ENCODE measurements at regions not wholly inside any gene's neighbourhood (a gene's known extent, or its start where the extent isn't known, plus 50 kb on each side); places are given as distances from the start of the nearest gene placed in this dataset.

- no peak for DNase-seq
- Mint-ChIP-seq H3K4me1 (no peaks in the 10 kb centered on the region), H3K27me3 (ENCODE audit: low read depth, poor library complexity) (peaks cover 53% of the 10 kb centered on the region), H3K9me3 (no peaks in the 10 kb centered on the region), H3K27ac (no peak overlapping the region), H3K4me3 (no peak overlapping the region), H3K36me3 (ENCODE audit: low read depth) (no peaks in the 10 kb centered on the region)
- TF ChIP-seq CTCF (IDR thresholded peaks at IDR 0.05) = no peak
These were observed 216.1 kb upstream of the GRIK3 start for GRCh38 chr1:37250371-37250770.

GRCh38 chr1:37255136-37255795, 219.1 kb upstream of the ZC3H12A start:
- Mint-ChIP-seq H3K4me3 (no peak overlapping the region), H3K36me3 (ENCODE audit: low read depth) (no peaks in the 10 kb centered on the region), H3K9me3 (no peaks in the 10 kb centered on the region), H3K27me3 (ENCODE audit: low read depth, poor library complexity) (peaks cover 72% of the 10 kb centered on the region), H3K27ac (no peak overlapping the region), H3K4me1 (no peaks in the 10 kb centered on the region)
- peak; percentile 97 for DNase-seq
- no peak for TF ChIP-seq CTCF (IDR thresholded peaks at IDR 0.05)

GRCh38 chr1:37255868-37256267, 218.5 kb upstream of the ZC3H12A start:
- no peak overlapping the region for H3K27ac Mint-ChIP-seq
- H3K4me3 Mint-ChIP-seq = no peak overlapping the region
- H3K27me3 Mint-ChIP-seq (ENCODE audit: low read depth, poor library complexity) = peaks cover 75% of the 10 kb centered on the region
- TF ChIP-seq CTCF (IDR thresholded peaks at IDR 0.05) = no peak
- no peak for DNase-seq
- no peaks in the 10 kb centered on the region for H3K9me3 Mint-ChIP-seq
- no peaks in the 10 kb centered on the region for H3K36me3 Mint-ChIP-seq (ENCODE audit: low read depth)
- H3K4me1 Mint-ChIP-seq = no peaks in the 10 kb centered on the region

- no peaks in the 10 kb centered on the region for H3K36me3 Mint-ChIP-seq (ENCODE audit: low read depth)
- peak overlapping the region; percentile 74 for H3K27ac Mint-ChIP-seq
- DNase-seq = no peak
- no peak for TF ChIP-seq CTCF (IDR thresholded peaks at IDR 0.05)
- no peaks in the 10 kb centered on the region for H3K9me3 Mint-ChIP-seq
- H3K4me1 Mint-ChIP-seq = no peaks in the 10 kb centered on the region
- no peak overlapping the region for H3K4me3 Mint-ChIP-seq
- peaks cover 77% of the 10 kb centered on the region for H3K27me3 Mint-ChIP-seq (ENCODE audit: low read depth, poor library complexity)
These were observed 216.7 kb upstream of the ZC3H12A start for GRCh38 chr1:37257646-37258045.

- Mint-ChIP-seq H3K4me3 (no peak overlapping the region), H3K27me3 (ENCODE audit: low read depth, poor library complexity) (peaks cover 76% of the 10 kb centered on the region), H3K4me1 (no peaks in the 10 kb centered on the region), H3K9me3 (no peaks in the 10 kb centered on the region), H3K36me3 (ENCODE audit: low read depth) (no peaks in the 10 kb centered on the region), H3K27ac (no peak overlapping the region)
- no peak for TF ChIP-seq CTCF (IDR thresholded peaks at IDR 0.05)
- DNase-seq = no peak
These were observed 216.3 kb upstream of the ZC3H12A start for GRCh38 chr1:37258068-37258467.

- peaks cover 68% of the 10 kb centered on the region for H3K27me3 Mint-ChIP-seq (ENCODE audit: low read depth, poor library complexity)
- no peaks in the 10 kb centered on the region for H3K36me3 Mint-ChIP-seq (ENCODE audit: low read depth)
- H3K4me1 Mint-ChIP-seq = no peaks in the 10 kb centered on the region
- peak overlapping the region; percentile 4 for H3K27ac Mint-ChIP-seq
- H3K9me3 Mint-ChIP-seq = no peaks in the 10 kb centered on the region
- H3K4me3 Mint-ChIP-seq = no peak overlapping the region
- no peak for TF ChIP-seq CTCF (IDR thresholded peaks at IDR 0.05)
- no peak for DNase-seq
These were observed 215.4 kb upstream of the ZC3H12A start for GRCh38 chr1:37259019-37259418.

Data from nephron progenitor cell (in vitro differentiated cells).